ENCODE measurements at regions not wholly inside any gene's neighbourhood (a gene's known extent, or its start where the extent isn't known, plus 50 kb on each side); places are given as distances from the start of the nearest gene placed in this dataset.

DNA sequence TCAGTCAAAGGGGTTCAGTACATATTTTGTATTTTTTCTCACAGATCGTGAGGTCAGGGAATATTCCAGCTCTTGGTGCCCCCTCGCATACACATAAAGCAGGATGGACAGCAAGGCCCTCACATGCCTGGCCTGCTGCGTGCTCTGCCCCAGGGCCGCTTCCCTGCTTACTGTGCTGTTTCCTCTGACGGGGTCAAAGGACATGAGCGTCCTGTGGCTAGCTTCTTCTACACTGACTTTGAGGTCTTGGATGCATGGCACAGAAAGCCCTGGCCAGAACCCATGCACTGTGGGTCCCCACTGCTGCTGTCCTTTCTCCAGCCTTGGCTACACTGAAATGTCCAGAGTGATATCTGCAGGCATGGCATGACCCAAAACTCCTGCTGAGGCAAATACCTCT, 92.5 kb upstream of the GGTLC1 start:
- Histone ChIP-seq H3K27me3 (peaks cover 0 to 29% (median 0%) of the 10 kb centered on the region in 7 donors), H3K36me3 (no peaks in the 10 kb centered on the region), H3K4me1 (no peaks in the 10 kb centered on the region), H3K4me3 (no peak overlapping the region), H3K27ac (no peak overlapping the region), H3K9me3 (no peaks in the 10 kb centered on the region)
- intact Hi-C loops (cut with DNase I), result loop anchor here in 1 of 10 donors (10.0 kb wide), 1 partner anchor 64 kb away; no protein-coding TSS in a partner anchor
- DNase-seq, result no peak
- 78 to 84% methylated on average over 6 of the region's 6 CpGs for WGBS, 2 donors
- TF ChIP-seq CTCF (IDR thresholded peaks at IDR 0.05), result no peak
- ATAC-seq, result no peak

DNA sequence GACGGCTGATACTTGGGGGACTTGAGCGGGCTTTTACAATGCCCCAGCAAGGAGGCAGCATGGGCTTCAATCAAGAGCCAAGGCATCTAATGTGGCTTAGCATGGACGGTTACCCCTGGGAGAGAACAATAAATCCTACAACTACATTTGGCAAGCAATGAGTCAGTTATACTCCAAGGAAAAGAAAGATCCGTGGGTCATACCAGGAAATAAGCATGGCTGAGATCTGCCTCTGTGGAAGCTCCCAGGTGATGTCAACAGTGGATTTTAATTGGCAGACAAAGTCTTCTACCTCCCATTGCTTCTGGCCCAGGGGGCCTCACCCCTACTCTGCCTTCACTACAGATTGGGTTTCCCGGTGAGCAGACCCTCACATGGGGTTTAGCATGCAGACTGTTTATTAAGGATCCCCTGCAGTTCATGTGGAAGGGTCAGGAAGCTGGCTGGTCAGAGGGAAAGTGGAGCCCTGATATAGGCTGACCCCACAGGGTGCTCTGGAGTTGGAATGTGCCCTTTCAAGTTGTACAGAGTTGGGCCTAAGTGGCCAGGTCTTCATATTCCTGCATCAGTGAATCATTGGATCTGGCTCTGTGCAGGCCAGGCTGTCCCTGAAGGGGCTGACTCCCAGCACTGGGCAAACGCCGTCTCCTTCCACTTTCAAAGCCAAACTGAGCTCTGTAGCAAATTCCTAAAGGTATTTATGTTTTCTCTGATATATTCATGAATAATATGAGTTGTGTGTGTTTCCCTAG, 91.3 kb upstream of the GGTLC1 start:
- Histone ChIP-seq H3K27ac (no peak overlapping the region), H3K27me3 (peaks cover 0 to 29% (median 0%) of the 10 kb centered on the region in 7 donors), H3K4me3 (no peak overlapping the region), H3K36me3 (no peaks in the 10 kb centered on the region), H3K4me1 (no peaks in the 10 kb centered on the region), H3K9me3 (no peaks in the 10 kb centered on the region)
- intact Hi-C loops (cut with DNase I), result loop anchor here in 2 of 10 donors (10.0 kb wide), 2 partner anchors 55 to 65 kb away; no protein-coding TSS in a partner anchor
- no peak for TF ChIP-seq CTCF (IDR thresholded peaks at IDR 0.05)
- 82 to 84% methylated on average over 7 of the region's 7 CpGs for WGBS, 2 donors
- DNase-seq (no peak), ATAC-seq (no peak)

DNA sequence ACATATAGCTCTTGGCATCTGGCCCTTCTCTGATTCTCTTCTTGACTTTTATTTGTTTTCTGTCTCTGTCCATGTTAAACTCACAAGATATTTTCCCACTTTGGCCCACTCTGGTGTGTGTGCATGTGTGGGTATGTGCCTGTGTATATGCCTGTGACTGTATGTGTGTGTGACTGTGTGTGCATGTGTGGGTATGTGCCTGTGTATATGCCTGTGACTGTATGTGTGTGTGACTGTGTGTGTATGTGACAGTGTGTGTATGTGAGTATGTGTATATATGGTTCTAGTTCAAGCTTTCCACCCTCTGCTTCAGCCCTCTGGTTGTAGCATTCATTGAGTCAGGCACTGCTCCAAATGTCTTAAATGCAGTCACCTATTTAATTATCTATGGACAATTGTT, 88.6 kb upstream of the GGTLC1 start:
- H3K9me3 ChIP-seq, result peaks cover 0 to 3% (median 0%) of the 10 kb centered on the region in 11 donors
- intact Hi-C loops (cut with DNase I), result loop anchor here in 1 of 10 donors (10.0 kb wide), 1 partner anchor 58 kb away; no protein-coding TSS in a partner anchor
- no peak for DNase-seq
- H3K27ac ChIP-seq, result no peak overlapping the region
- peaks cover 0 to 14% (median 0%) of the 10 kb centered on the region in 7 donors for H3K27me3 ChIP-seq
- ATAC-seq, result no peak
- no peak for TF ChIP-seq CTCF (IDR thresholded peaks at IDR 0.05)
- H3K4me1 ChIP-seq, result no peaks in the 10 kb centered on the region
- H3K36me3 ChIP-seq, result no peaks in the 10 kb centered on the region
- no peak overlapping the region for H3K4me3 ChIP-seq

DNA sequence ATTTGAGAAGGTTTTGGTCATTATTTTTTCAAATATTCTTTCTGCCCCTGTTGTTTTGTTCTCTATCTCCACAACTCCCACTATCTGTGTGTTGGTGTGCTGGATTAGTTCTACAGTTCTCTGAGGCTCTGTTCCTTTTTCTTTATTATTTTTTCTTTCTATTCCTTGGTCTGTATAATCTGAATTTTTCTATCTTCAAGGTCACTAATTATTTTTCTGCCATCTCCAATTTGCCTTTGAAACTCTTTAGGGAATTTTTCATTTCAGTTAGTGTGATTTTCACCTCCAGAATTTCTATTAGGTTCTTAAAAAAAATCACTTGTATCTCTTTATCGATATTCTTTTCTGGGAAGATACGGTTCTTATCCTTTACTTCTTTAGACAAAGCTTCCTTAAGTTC, 82.1 kb upstream of the GGTLC1 start:
- Histone ChIP-seq H3K4me1 (no peaks in the 10 kb centered on the region), H3K9me3 (peaks cover 0 to 41% (median 19%) of the 10 kb centered on the region in 11 donors), H3K4me3 (no peak overlapping the region), H3K27ac (no peak overlapping the region), H3K27me3 (peaks cover 0 to 8% (median 0%) of the 10 kb centered on the region in 7 donors), H3K36me3 (no peaks in the 10 kb centered on the region)
- no peak for ATAC-seq
- no peak for TF ChIP-seq CTCF (IDR thresholded peaks at IDR 0.05)
- no peak for DNase-seq
- intact Hi-C loops (cut with DNase I), result loop anchor here in 1 of 10 donors (10.0 kb wide), 1 partner anchor 64 kb away; no protein-coding TSS in a partner anchor
- 94 to 98% methylated on average over 2 of the region's 2 CpGs for WGBS, 2 donors

Data from heart right ventricle (tissue), 16 donors.